ENCODE measurements at regions not wholly inside any gene's neighbourhood (a gene's known extent, or its start where the extent isn't known, plus 50 kb on each side); places are given as distances from the start of the nearest gene placed in this dataset.

GRCh38 chr4:13248621-13249298 lies 235.4 kb downstream of the RAB28 start:
- TF ChIP-seq RFX5 (IDR thresholded peaks at IDR 0.05; ENCODE audit: low read depth, low read length) = no peak
- no peak for TF ChIP-seq CTCF (conservative IDR thresholded peaks at IDR 0.05; ENCODE audit: low read depth, low read length)
- no peak for TF ChIP-seq POLR2A (IDR thresholded peaks at IDR 0.05; ENCODE audit: low read depth, low read length)
- no peak for TF ChIP-seq MAZ (IDR thresholded peaks at IDR 0.05; ENCODE audit: borderline replicate concordance, low read depth, low read length)
- TF ChIP-seq BHLHE40 (IDR thresholded peaks at IDR 0.05; ENCODE audit: low read depth, low read length) = no peak
- TF ChIP-seq SMC3 (IDR thresholded peaks at IDR 0.05; ENCODE audit: low read depth, low read length) = no peak
- TF ChIP-seq ELK1 (IDR thresholded peaks at IDR 0.05; ENCODE audit: borderline replicate concordance, low read depth, low read length) = no peak
- TF ChIP-seq RAD21 (IDR thresholded peaks at IDR 0.05; ENCODE audit: low read length) = no peak
- TF ChIP-seq CHD1 (IDR thresholded peaks at IDR 0.05; ENCODE audit: low read depth, low read length) = no peak
- no peak for TF ChIP-seq MXI1 (IDR thresholded peaks at IDR 0.05; ENCODE audit: borderline replicate concordance, low read depth, low read length)
- TF ChIP-seq USF2 (IDR thresholded peaks at IDR 0.05; ENCODE audit: low read depth, low read length) = no peak
